ENCODE measurements at regions not wholly inside any gene's neighbourhood (a gene's known extent, or its start where the extent isn't known, plus 50 kb on each side); places are given as distances from the start of the nearest gene placed in this dataset.
"Not testable (repeated sequence)": the region's sequence is repeated elsewhere in the genome, so short reads cannot be mapped to it uniquely, and the experiment has no call there.

GRCh38 chr2:7146151-7146550 lies 228.9 kb downstream of the RNF144A start:
- DNase-seq = no peak

DNA sequence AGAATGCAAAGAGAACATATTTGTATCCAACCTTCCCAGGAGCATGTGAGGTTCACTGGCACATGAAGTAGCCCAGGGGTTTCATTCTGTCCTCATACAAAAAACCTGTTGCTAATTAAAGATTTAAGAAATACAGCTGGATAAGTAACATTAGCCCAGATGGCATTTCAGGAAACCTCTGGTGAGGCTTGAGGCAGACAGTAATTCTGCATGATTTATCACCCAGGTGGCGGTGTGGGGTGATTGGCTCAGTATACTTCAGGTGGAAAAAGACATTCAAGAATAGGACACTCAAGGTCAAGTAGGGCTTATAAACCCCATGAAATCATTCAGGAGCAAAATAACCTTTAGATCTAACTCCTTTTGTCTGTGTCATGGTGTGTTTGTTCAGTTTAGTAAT lies 237.4 kb downstream of the RNF144A start:
- DNase-seq = no peak

- no peak for DNase-seq
Observed at GRCh38 chr2:7161501-7161900, 244.3 kb downstream of the RNF144A start.

DNA sequence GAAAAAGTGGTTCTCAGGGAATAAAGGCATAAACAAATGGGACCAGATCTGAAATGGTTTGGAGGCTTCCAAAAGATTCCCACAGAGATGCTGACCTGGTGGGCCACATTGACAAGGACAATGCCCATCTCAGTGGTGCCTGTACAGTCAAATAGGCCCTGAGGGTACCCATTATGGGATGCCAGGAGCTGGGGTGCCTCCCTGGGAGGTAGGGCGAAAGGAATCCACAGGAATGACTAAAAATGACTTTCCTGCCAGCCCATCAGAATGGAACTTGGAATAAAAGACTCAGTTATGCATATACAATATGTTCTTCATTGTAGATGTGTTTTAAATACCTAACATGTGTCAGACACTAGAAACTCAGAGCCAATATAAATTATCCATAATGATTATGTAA lies 248.5 kb downstream of the RNF144A start:
- DNase-seq = no peak

GRCh38 chr2:7167801-7168411 lies 250.7 kb downstream of the RNF144A start:
- DNase-seq = no peak

DNA sequence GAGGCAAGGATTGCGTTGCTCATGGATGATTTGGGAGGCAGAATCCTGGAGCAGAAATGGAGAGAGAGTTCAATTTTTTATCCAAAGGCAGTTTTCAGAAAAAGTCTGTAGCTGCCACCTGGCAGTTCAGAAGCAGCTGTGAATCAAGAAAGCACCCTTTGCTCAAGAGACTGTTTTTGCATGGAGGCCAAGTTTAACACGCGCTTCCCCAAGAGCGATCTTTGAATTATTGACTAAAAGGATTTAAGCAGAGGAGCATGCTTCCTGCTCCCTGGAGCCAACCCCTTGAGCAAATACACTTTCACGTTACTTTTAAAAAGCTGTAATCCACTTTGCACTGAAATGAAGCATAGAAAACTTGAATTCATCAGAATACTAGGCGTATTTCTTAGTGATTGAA lies 252.4 kb downstream of the RNF144A start:
- no peak for DNase-seq

DNA sequence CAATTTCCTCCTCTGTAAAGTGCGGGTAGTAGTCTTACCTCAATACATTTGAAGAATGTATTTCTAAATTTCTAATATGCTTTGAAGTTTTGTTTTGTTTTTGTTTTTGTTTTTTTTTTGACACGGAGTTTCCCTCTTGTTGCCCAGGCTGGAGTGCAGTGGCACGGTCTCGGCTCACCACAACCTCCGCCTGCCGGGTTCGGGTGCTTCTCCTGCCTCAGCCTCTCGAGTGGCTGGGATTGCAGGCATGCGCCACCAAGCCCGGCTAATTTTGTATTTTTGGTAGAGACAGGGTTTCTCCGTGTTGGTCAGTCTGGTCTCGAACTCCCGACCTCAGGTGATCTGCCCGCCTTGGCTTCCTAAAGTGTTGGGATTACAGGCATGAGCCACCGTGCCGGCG lies 261.8 kb downstream of the RNF144A start:
- DNase-seq = not testable (repeated sequence)

GRCh38 chr2:7180638-7181370 lies 263.6 kb downstream of the RNF144A start:
- peak; percentile 35 for DNase-seq

- no peak for DNase-seq
Observed at GRCh38 chr2:7182525-7182924, 265.3 kb downstream of the RNF144A start.

DNA sequence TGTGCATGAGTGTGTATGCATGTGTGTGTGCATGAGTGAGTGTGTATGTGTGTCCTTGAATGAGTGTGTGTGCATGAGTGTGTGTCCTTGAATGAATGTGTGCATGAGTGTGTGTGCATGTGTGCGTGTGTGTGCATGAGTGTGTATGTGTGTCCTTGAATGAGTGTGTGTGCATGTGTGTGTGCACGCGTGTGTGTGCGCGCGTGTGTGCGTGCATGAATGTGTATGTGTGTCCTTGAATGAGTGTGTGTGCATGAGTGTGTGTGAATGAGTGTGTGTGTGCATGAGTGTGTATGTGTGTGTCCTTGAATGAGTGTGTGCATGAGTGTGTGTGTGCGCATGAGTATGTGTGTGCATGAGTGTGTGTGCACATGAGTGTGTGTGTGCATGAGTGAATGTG lies 271.9 kb downstream of the RNF144A start:
- DNase-seq = no peak

DNA sequence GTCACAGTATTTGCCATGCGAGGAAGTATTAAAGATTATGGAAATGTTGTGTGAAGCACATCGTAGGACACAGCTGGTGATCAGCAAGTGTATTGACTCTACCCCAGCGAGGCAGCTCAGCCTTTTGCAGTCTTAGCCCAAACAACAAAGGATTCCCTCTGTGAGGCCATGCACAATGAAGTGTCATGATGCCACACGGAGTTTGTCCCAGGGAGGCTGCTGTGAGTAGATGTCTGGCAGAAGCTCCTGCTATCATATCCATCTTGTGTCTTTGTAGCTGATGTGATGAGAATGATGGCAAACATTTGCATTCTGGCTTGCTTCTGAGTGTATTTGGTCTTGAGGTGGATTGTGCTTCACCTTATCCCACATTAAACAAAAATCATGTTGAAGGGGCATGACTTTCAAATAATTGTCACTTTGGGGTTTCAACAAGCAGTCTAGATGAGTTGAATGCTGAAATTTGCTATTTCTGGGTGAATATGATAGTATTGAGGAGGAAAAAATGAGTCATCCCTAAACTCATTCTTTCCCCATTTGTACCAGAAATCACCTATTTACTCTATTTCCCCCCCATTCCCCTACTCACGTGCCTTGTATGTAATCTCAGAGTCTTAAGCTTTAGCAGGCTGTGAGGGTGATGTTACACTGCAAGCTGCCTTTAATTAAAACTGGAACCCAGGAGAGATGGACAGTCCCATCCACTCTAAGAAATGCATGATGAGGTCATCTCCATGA lies 273.5 kb downstream of the RNF144A start:
- no peak for DNase-seq

GRCh38 chr2:7191932-7192331 lies 274.7 kb downstream of the RNF144A start:
- no peak for DNase-seq

DNA sequence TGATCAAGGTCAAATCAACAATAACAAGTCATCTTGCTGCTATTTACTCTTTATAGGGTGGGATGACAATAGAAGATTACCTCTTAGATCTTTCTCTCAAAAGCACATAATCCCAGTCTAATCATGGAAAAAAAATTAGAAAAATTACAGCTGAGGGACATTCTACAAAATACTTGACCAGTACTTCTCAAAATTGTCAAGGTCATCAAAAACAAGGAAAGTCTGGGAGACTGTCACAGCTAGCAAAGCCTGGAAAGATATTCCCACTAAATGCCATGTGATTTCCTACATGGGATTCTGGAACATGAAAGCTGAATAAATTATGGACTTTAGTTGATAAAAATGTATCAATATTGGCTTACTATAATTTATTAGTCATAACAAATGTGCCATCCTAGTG lies 276.2 kb downstream of the RNF144A start:
- DNase-seq = no peak

DNA sequence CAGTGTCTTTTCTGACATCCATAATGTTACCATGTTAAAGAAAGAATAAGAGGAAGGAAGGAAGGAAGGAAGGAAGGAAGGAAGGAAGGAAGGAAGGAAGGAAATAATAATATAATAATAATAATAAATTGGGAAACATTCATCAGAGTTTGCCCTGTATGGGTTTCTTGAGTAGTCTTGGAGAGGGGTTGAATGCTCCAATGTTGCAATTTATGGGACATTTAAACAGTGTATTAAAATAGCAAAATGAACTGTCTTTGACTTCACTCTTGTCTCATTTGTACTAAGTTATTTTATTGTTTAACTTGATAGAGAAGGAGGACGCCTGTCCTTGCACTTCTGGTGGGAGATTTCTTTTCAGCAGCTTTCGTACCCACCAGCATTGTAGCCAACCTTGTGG lies 277.7 kb downstream of the RNF144A start:
- no peak for DNase-seq

DNA sequence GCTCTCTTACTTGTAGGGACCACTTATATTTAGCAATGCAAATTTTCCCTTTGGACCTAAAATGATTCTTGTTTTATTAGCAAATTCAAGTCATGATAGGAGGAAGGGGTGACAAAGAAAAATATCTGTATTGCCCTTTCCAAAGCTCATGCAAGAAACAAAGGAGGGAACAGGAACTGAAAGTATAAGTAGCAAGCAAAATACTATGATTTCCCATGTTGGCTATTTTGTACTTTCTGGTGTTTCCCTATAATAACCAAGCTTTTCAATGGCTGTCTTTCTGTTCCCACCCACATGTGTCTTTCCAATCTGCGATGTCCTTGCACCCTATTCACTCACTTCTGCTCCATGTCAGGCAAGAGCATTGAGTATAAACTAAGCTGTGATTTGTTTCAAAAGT lies 279.7 kb downstream of the RNF144A start:
- no peak for DNase-seq

GRCh38 chr2:7201851-7202250 lies 284.6 kb downstream of the RNF144A start:
- DNase-seq = no peak

GRCh38 chr2:7203056-7203467 lies 285.9 kb downstream of the RNF144A start:
- peak; percentile 74 for DNase-seq

DNA sequence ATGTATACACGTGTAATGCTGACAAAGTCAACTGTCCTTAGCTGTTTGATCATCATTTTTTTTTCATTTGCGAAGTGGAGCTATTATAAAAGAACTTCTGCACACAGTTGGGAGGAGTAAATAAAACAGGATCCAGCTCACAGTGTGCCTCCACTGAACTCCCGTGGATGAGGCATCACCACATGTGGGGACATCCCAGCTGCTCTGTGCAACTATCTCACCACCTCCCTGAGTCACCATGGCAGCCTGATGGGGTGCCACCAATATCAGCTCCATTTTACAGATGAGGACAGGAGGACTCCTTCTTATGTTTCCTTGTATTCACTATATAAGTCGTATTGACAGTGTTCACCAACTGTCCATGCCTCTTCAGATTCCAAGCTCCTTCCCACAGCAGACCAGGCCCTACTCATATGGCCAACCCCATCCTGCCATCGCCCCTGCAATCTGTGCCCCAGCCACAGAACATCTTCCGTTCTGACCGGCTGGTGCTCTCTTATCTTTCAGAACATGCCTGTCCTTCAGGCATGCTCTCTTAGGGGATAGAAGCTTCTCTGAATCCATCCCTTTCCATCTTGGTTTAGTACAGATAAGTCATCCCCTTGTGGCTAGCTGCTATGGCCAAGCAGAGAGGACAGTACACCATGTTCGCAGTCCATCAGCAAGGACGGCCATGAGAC lies 288.1 kb downstream of the RNF144A start:
- peak; percentile 15 for DNase-seq

DNA sequence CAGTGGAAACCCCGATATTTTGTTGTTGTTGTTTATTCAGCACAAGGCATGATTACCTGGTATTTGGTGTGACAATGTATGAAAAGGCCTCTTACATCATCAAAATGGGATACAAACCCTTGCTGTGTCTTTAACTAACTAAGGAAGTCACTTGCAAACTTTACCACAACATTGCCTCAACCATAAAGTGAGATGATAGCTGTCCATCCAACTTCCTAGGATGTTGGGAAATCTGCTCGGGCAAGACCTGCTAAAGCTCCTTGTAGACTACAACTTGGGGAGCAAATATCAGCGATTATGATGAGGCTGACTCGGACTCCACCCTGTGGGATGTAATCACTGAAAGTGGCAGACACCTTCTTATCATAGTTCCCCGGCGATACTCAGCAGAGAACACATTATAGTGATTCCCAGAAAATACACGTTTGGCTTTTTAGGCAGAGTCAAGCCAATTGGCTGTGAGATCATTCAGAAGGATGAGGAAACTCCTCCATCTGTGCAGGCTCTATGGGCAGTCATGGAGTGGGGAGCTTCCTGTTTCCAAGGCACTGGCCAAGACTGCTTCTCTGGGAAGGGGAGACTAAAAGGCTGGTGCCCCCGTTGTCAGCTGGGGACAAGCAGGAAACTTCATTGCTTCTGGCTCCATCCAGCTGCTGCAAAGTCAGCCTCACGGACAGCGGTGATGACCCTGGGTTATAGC lies 289.0 kb downstream of the RNF144A start:
- DNase-seq = no peak

GRCh38 chr2:7207631-7208030 lies 290.4 kb downstream of the RNF144A start:
- no peak for DNase-seq

DNA sequence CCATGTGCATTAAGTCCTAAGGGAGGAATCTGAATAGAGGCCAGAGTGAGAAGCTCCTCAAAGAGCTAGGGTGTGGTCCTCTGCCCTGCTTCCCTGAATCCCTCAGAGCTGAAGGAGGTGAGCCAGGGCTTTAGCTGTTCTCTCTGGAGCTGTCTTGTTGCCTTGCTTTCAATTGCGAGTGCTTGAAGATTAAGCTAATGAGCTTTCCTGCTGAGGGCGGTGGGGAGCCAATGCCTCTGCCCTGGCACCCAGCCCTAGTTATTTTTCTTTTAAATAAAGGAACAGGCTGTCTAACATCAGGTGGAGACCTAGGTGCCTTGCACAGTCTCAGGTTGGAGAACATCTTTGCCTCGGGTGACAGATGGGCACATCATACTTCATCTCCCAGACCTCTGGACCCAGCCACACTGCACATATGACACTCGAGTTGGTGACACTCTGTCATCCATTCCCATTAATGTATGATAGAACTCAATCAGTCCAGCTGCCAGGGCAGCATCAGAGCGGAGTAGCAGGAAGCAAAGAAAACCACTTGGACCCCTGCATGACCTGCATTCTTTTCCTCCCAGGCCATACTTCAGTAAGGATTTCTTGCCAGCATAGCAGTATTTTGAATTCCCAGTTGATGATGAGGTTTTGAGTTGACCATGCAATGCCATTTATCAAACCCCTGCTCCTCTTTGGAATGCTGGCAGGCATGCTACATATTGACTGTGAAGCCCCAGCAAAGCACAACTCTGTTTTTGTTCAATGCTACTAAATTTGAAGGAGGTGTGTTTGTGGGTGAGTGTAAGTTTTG lies 292.7 kb downstream of the RNF144A start:
- DNase-seq = no peak

GRCh38 chr2:7210712-7211111 lies 293.5 kb downstream of the RNF144A start:
- DNase-seq = no peak
